ENCODE measurements at regions not wholly inside any gene's neighbourhood (a gene's known extent, or its start where the extent isn't known, plus 50 kb on each side); places are given as distances from the start of the nearest gene placed in this dataset.

DNA sequence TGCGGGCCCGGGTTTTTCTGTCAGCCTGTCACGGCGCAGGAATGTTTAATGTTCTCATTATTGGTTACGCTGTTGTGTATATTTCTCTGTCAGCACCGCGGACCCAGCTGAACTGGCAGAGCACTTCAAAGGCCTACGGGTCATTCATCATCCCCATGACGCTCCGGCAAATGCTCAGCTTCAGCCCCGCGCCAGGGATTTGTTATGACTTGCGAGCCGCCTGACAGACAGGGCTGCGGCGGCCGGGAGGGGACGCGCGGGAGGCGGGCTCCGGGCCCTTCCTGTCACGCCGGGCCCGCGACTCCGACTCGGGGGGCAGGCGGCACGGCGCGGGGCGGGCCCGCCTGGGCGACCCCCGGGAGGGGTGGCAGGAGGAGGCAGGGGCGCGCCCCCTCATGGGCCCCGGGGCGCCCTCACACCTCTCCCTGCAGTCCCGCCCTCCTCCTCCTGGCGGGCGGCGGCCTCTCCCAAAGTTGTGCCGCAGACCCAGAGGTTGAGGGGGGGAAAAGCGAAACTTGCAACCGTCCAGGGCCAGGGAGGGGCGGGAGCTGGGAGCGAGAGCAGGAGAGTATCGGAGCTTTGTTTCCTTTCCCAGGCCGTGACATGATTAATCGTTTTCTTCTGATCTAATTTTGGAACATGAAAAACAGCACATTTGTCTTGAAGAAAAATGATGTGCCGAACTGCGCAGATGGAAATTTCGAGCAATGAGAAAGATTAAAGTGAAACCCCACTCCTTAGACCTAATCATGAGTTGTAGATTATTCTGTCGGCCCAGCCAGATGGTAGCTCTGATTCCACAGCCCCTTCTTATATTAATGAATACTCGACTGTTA is 59.3 kb upstream of the COMTD1 start:
- DNase-seq (ENCODE audit: low spot score) (peak; percentile 47), FAIRE-seq (no peak)

DNA sequence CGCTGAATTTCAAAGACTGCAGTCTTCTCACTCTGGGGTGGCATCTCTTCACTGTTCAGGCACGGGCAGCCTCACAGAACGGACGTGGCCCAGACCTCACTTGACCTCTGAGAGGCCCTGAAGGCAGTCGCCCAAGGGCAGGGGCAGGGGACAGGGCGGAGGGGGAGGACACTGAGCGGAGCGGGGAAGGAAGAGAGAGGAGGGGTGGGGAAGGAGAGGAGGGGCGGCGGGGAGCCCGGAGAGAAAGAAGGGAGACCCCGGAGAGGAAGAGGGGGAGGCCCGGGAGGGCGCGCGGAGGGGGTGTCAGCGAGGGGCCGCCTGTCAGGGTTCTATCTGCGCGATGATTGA is 58.7 kb upstream of the COMTD1 start:
- DNase-seq (ENCODE audit: low spot score) (no peak), FAIRE-seq (no peak)

DNA sequence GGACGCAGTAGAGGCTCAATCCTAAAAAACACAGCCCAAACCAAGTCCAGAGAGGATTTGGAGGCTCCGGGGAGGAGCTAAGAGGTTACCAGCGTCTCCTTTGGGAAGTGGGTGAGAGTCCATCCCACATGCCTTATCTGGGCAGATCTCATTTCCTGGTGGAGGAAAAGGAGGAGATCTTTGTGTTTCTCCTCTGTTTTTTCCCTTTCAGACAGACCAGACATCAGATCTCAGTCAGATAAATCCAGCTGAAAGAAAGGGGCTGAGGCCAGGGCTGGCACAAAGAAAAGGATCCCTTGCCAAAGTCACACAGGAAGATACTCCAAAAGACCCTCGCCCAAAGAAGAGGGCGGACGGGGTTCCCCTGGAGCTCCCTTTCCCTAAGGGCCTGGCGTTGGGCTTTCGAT is 58.3 kb upstream of the COMTD1 start:
- FAIRE-seq (no peak), DNase-seq (ENCODE audit: low spot score) (no peak)

DNA sequence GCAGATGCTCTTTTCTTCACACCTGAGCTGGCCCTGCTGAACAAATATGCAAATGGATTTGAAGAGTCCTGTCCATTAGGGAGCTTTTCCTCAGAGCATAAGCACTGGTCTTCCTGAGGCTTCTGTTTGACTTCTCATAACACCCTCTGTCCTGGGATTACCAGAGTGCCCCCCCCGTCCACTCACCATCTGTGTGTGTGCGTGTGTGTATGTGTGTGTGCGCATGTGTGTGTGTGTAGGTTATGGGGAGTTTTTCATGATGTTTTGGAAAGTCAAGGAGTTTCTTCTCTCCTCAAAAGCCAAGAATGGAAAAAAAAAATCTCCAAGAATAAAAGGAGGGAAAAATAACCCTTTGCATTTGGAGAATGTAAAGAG is 57.7 kb upstream of the COMTD1 start:
- DNase-seq (ENCODE audit: low spot score) (no peak), FAIRE-seq (no peak)

- DNase-seq (ENCODE audit: low spot score): no peak
- no peak for FAIRE-seq
These were observed 57.2 kb upstream of the COMTD1 start for GRCh38 chr10:75292794-75293445.

GRCh38 chr10:75291805-75292204 is 56.0 kb upstream of the COMTD1 start:
- FAIRE-seq: no peak
- DNase-seq (ENCODE audit: low spot score): no peak

GRCh38 chr10:75288140-75288711 is 52.5 kb upstream of the COMTD1 start:
- FAIRE-seq (no peak), DNase-seq (ENCODE audit: low spot score) (no peak)

GRCh38 chr10:75287697-75288096 is 51.9 kb upstream of the COMTD1 start:
- DNase-seq (ENCODE audit: low spot score) (no peak), FAIRE-seq (no peak)

- no peak for FAIRE-seq
- no peak for DNase-seq (ENCODE audit: low spot score)
These were observed 51.1 kb upstream of the COMTD1 start for GRCh38 chr10:75286901-75287300.
